NT2/D1 (cell line): ENCODE measurements at regions not wholly inside any gene's neighbourhood (a gene's known extent, or its start where the extent isn't known, plus 50 kb on each side); places are given as distances from the start of the nearest gene placed in this dataset.
A peak's percentile ranks its signal among the peaks of the same experiment; 100 is the strongest.

Experiments
- DNase-seq: peaks from one replicate; pipeline ENCODE4 v3.0.0-alpha.2; 2011; ENCODE audit warnings: low read depth, low spot score
- H3K27me3 ChIP-seq: 2 replicates; pipeline ENCODE4 v1.6.0; 2011; ENCODE audit warnings: mild to moderate bottlenecking; ENCODE audit not compliant: insufficient read length, insufficient read depth
- H3K36me3 ChIP-seq: 2 replicates; pipeline ENCODE4 v1.6.1; 2011; ENCODE audit warnings: mild to moderate bottlenecking, low read length, mixed read lengths; ENCODE audit not compliant: insufficient read depth, insufficient read length
- H3K4me1 ChIP-seq: 2 replicates; pipeline ENCODE4 v1.5.1; 2011; ENCODE audit not compliant: insufficient read depth, insufficient read length
- H3K4me3 ChIP-seq: 2 replicates; pipeline ENCODE4 v1.5.1; 2011; ENCODE audit warnings: low read depth; ENCODE audit not compliant: insufficient read length
- H3K9ac ChIP-seq: 2 replicates; pipeline ENCODE4 v1.6.0; 2011; ENCODE audit warnings: low read depth; ENCODE audit not compliant: insufficient read length
- H3K9me3 ChIP-seq: 2 replicates; pipeline ENCODE4 v1.5.1; 2011; ENCODE audit warnings: mild to moderate bottlenecking, low read length; ENCODE audit not compliant: insufficient read depth
- SUZ12 ChIP-seq: IDR thresholded peaks from 2 replicates; pipeline ENCODE4 v1.6.1; 2011; ENCODE audit not compliant: insufficient read length, insufficient read depth; ENCODE audit errors: extremely low read depth
- YY1 ChIP-seq: IDR thresholded peaks from 2 replicates; pipeline ENCODE4 v1.6.1; 2011; ENCODE audit not compliant: insufficient read length, insufficient read depth
- ZNF274 ChIP-seq: IDR thresholded peaks from 2 replicates; pipeline ENCODE4 v1.6.1; 2011; ENCODE audit warnings: mild to moderate bottlenecking, low read depth, low read length

- DNase-seq = no peak
Observed at GRCh38 chr12:126648074-126648473, 1582.8 kb downstream of the AACS start.

GRCh38 chr12:126651133-126651532, 1585.9 kb downstream of the AACS start:
- Histone ChIP-seq H3K9me3 (no peaks in the 10 kb centered on the region), H3K4me3 (no peak overlapping the region), H3K27me3 (no peaks in the 10 kb centered on the region), H3K4me1 (no peaks in the 10 kb centered on the region), H3K36me3 (no peaks in the 10 kb centered on the region), H3K9ac (no peak overlapping the region)
- no peak for DNase-seq
- TF ChIP-seq ZNF274 (no peak), YY1 (no peak), SUZ12 (no peak)

More at GRCh38 chr12:126648074-126648473, 1582.8 kb downstream of the AACS start:
- no peak overlapping the region for H3K4me3 ChIP-seq
- TF ChIP-seq SUZ12 (no peak), ZNF274 (no peak), YY1 (no peak)
- no peaks in the 10 kb centered on the region; the same call in 1 of the 2 replicates for H3K9me3 ChIP-seq
- H3K4me1 ChIP-seq = no peaks in the 10 kb centered on the region
- no peaks in the 10 kb centered on the region for H3K36me3 ChIP-seq
- H3K27me3 ChIP-seq = no peaks in the 10 kb centered on the region
- no peak overlapping the region for H3K9ac ChIP-seq

DNA sequence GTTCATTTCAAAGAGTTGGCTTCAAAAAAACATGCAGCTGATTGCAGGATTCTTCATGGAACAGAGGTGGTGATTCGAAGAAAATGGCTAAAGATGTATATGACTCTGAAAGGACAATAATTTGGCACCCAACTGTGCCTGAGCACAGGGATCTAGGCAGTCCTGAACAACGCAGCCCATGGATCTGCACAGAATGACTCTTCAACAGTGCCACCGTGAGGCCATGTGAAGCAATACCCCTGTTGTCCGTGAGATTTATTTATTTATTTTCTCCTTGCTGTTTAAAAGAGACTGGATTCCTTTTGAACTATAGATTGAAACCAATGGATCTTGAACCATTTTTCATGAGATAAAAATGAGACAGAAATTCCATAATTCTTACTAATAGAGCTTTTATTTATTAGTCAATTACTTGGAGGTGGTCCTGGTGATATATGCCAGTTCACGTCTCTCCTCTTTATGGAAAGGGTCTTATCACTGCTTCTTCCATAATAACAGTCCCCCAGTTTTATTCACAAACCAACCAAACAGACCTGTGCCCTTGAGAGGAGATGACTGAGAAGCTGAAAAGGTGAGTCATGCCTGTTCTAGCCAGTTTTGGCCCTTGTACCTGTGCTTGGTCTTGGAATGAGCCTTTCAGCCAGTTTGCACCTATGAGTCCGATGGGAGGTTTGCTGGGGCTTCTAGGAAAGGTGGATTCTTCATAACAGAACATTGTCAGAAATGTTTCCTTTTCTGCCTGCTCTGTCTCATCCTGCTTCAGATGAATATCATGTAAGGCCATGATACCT, 1598.3 kb downstream of the AACS start:
- H3K9me3 ChIP-seq = no peaks in the 10 kb centered on the region
- no peaks in the 10 kb centered on the region for H3K4me1 ChIP-seq
- H3K27me3 ChIP-seq = no peaks in the 10 kb centered on the region
- no peak overlapping the region for H3K4me3 ChIP-seq
- no peaks in the 10 kb centered on the region for H3K36me3 ChIP-seq
- DNase-seq = peak; percentile 50
- H3K9ac ChIP-seq = no peak overlapping the region
- no peak for TF ChIP-seq ZNF274
- no peak for TF ChIP-seq SUZ12
- no peak for TF ChIP-seq YY1

DNA sequence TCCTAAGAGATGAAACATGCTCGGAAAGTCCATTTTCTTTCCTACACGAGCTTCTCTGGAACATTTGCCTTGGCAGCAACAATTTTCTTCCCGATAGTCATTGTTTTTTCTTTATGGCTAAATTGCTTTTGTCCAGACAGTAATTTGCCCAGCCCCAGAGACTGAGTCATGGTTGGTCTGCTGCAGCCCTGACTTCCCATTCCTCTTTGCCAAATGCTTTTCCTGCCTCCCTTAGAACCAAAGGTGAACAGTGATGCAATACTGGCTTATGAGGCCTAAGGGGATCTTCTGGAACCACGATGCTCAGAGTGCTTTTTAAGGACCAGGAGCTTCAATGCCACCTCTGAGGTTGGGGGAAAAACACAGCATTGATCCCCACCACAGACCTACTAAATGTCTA, 1599.6 kb upstream of the TMEM132C start:
- H3K9me3 ChIP-seq = no peaks in the 10 kb centered on the region
- no peaks in the 10 kb centered on the region for H3K27me3 ChIP-seq
- no peak overlapping the region for H3K9ac ChIP-seq
- H3K36me3 ChIP-seq = no peaks in the 10 kb centered on the region
- no peak overlapping the region for H3K4me3 ChIP-seq
- no peak for DNase-seq
- no peaks in the 10 kb centered on the region for H3K4me1 ChIP-seq
- TF ChIP-seq YY1 (no peak), ZNF274 (no peak), SUZ12 (no peak)

DNA sequence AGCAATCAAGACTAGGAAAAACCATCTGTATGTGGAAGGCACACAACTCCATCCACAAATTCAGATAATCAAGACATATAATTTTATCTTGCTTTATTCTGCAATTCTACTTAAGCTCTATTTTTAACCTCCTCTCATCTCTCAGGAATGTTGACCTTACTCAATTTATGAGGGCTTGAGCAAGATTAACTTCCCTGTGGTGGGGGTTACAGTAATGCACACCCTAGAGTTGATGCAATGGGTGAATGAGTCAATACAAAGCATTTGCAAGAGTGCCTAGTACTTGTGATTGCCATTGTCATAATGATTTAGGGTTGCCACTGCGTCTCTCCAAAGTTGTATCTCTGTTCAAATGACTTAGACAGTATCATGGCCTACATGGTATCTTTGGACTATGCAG, 1598.4 kb upstream of the TMEM132C start:
- TF ChIP-seq ZNF274 = no peak
- TF ChIP-seq SUZ12 = no peak
- Histone ChIP-seq H3K9me3 (no peaks in the 10 kb centered on the region), H3K36me3 (no peaks in the 10 kb centered on the region), H3K27me3 (no peaks in the 10 kb centered on the region), H3K4me1 (no peaks in the 10 kb centered on the region), H3K4me3 (no peak overlapping the region), H3K9ac (no peak overlapping the region)
- no peak for DNase-seq

DNA sequence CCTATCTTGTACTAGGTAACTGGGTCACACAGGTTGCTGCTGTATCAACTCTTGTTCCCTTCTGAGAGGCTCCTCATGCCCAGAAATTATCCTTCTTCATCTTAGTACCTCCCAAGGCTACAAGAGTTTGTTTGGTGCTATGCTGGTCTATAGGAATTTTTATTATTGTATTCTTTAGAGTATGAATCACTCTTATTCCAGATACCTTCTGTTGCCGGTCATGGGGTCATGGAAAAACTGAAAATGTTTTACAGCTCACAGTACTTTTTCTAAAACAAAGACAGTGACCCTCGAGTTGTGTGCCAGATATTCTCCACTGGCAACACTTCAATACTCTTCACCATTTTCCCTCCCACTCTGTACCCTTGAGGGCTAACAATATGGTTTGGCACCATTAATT, 1598.0 kb upstream of the TMEM132C start:
- H3K4me3 ChIP-seq = no peak overlapping the region
- no peak overlapping the region for H3K9ac ChIP-seq
- H3K27me3 ChIP-seq = no peaks in the 10 kb centered on the region
- DNase-seq = no peak
- no peaks in the 10 kb centered on the region for H3K9me3 ChIP-seq
- no peaks in the 10 kb centered on the region for H3K36me3 ChIP-seq
- no peaks in the 10 kb centered on the region for H3K4me1 ChIP-seq
- TF ChIP-seq YY1 (no peak), ZNF274 (no peak), SUZ12 (no peak)

DNA sequence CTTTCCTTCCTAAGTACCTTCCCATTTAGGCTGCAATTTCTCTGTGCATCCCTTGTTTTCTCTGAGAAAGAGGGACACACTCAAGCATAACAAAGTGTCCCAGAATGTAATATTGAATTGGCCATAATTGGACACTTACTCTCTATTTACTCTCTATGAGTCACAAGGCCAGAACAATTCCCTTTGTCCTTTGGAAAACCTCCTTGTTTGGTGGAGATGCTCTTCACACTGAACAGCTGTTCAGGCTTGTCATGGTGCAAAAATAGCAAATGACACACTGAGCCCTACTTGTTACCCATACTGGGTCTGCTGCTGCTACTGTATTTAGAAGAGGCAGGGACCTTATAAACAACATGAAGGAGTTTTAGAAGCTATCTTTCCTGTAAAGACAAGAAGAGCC, 1590.5 kb upstream of the TMEM132C start:
- TF ChIP-seq SUZ12 (no peak), YY1 (no peak), ZNF274 (no peak)
- no peak for DNase-seq
- no peaks in the 10 kb centered on the region for H3K9me3 ChIP-seq
- H3K4me1 ChIP-seq = no peaks in the 10 kb centered on the region
- H3K36me3 ChIP-seq = no peaks in the 10 kb centered on the region
- no peak overlapping the region for H3K4me3 ChIP-seq
- no peak overlapping the region for H3K9ac ChIP-seq
- no peaks in the 10 kb centered on the region for H3K27me3 ChIP-seq
